Left kidney (tissue), 1 donor: ENCODE measurements at regions not wholly inside any gene's neighbourhood (a gene's known extent, or its start where the extent isn't known, plus 50 kb on each side); places are given as distances from the start of the nearest gene placed in this dataset.

ENCODE experiments used
- DNase-seq: peaks from one replicate; pipeline ENCODE4 v3.0.0-alpha.2; 2013

- DNase-seq = no peak
Observed at GRCh38 chr18:77990131-77990530, 740.5 kb downstream of the GALR1 start.

GRCh38 chr18:77990901-77991300 lies 741.3 kb downstream of the GALR1 start:
- DNase-seq = no peak

GRCh38 chr18:77992057-77992456 lies 742.4 kb downstream of the GALR1 start:
- no peak for DNase-seq

- no peak for DNase-seq
Observed at GRCh38 chr18:77993188-77993981, 743.7 kb downstream of the GALR1 start.

GRCh38 chr18:77995593-77995992 lies 745.9 kb downstream of the GALR1 start:
- no peak for DNase-seq

GRCh38 chr18:77996737-77997136 lies 747.1 kb downstream of the GALR1 start:
- DNase-seq = no peak

GRCh38 chr18:78001811-78002210 lies 752.2 kb downstream of the GALR1 start:
- DNase-seq = no peak

GRCh38 chr18:78006006-78006773 lies 756.5 kb downstream of the GALR1 start:
- DNase-seq = no peak

- DNase-seq = no peak
Observed at GRCh38 chr18:78006774-78007260, 757.2 kb downstream of the GALR1 start.

GRCh38 chr18:78010363-78010762 lies 760.7 kb downstream of the GALR1 start:
- no peak for DNase-seq

- no peak for DNase-seq
Observed at GRCh38 chr18:78017869-78018268, 768.2 kb downstream of the GALR1 start.

- DNase-seq = peak; percentile 11
Observed at GRCh38 chr18:78021196-78021595, 771.5 kb downstream of the GALR1 start.

- DNase-seq = no peak
Observed at GRCh38 chr18:78031589-78031988, 781.9 kb downstream of the GALR1 start.

- DNase-seq = no peak
Observed at GRCh38 chr18:78031991-78032390, 782.3 kb downstream of the GALR1 start.

- DNase-seq = no peak
Observed at GRCh38 chr18:78032574-78032973, 782.9 kb downstream of the GALR1 start.

- no peak for DNase-seq
Observed at GRCh38 chr18:78034755-78035154, 785.1 kb downstream of the GALR1 start.

GRCh38 chr18:78041218-78041617 lies 791.6 kb downstream of the GALR1 start:
- DNase-seq = no peak

- DNase-seq = no peak
Observed at GRCh38 chr18:78046631-78047030, 797.0 kb downstream of the GALR1 start.

- no peak for DNase-seq
Observed at GRCh38 chr18:78049281-78049680, 799.6 kb downstream of the GALR1 start.

GRCh38 chr18:78054801-78055200 lies 805.2 kb downstream of the GALR1 start:
- DNase-seq = no peak

- DNase-seq = no peak
Observed at GRCh38 chr18:78056011-78056410, 806.4 kb downstream of the GALR1 start.

- no peak for DNase-seq
Observed at GRCh38 chr18:78069784-78070664, 820.4 kb downstream of the GALR1 start.
